ENCODE measurements at regions not wholly inside any gene's neighbourhood (a gene's known extent, or its start where the extent isn't known, plus 50 kb on each side); places are given as distances from the start of the nearest gene placed in this dataset.

DNA sequence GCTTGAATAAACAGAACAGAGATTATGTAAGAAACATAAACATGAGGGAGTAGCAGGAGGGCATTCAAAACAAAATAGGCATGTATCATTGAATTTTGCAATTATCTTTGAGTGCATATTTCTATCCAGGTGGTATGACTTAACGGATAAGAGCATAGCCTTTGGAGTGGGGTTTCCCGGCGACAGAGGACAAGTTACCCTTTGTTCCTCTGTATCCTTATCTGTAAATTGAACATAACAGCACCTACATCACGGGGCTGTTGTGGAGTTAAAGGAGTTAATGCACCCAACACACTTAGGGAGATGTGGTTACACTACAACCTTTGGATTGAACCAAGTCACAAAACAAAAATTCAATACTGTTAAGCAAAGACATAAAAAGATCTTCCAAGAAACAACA lies 314.6 kb upstream of the KIF2A start:
- Histone ChIP-seq H3K27ac (ENCODE audit: low read depth, low read length) (no peak overlapping the region), H3K4me1 (ENCODE audit: control insufficient read depth in 2 of 2, insufficient read depth in 2 of 2, low read length in 2 of 2) (no peaks in the 10 kb centered on the region), H3K9me3 (ENCODE audit: control insufficient read depth in 2 of 3, low read length in 3 of 3) (no peaks in the 10 kb centered on the region), H3K27me3 (ENCODE audit: control insufficient read depth in 2 of 2, insufficient read depth in 2 of 2, low read length in 2 of 2) (peaks cover 0 to 2% of the 10 kb centered on the region in 2 donors), H3K36me3 (ENCODE audit: control insufficient read depth in 2 of 3, insufficient read depth in 3 of 3, low read length in 3 of 3) (no peaks in the 10 kb centered on the region), H3K4me3 (ENCODE audit: low read length) (no peak overlapping the region)
- H3K27me3 Mint-ChIP-seq, result peaks cover 0 to 6% (median 0%) of the 10 kb centered on the region in 5 donors
- no peaks in the 10 kb centered on the region for H3K36me3 Mint-ChIP-seq
- H3K9me3 Mint-ChIP-seq, result peaks cover 0 to 14% (median 2%) of the 10 kb centered on the region in 11 donors
- H3K4me3 Mint-ChIP-seq, result no peak overlapping the region
- peaks cover 0 to 2% (median 0%) of the 10 kb centered on the region in 7 donors for H3K4me1 Mint-ChIP-seq
- intact Hi-C loops (cut with micrococcal nuclease), result no loop called here
- ATAC-seq (no peak), DNase-seq (no peak)
- H3K27ac Mint-ChIP-seq, result no peak overlapping the region
- ChIA-PET POLR2A (no interaction called here), CTCF (no interaction called here)

DNA sequence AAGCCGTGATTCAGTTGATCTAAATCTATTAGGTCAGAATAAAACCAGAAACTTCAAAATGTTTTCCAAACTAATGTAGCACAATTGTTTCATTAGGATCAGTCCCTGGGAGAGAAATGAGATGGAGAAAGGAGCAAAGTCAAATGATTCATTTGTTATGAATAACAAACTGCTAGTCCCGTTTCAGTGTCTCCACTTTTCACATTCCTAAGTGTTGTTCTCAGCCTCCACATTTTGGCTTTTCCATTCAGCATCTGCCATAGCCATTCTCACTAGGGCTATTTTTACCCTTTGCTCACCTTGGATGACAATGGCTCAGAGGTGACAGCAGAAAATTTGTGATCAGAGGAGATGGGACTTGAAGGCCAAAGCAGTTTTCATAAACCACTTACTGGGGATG lies 314.1 kb upstream of the KIF2A start:
- Mint-ChIP-seq H3K36me3 (no peaks in the 10 kb centered on the region), H3K4me3 (no peak overlapping the region), H3K27ac (no peak overlapping the region), H3K9me3 (peaks cover 0 to 10% (median 2%) of the 10 kb centered on the region in 11 donors), H3K4me1 (peaks cover 0 to 2% (median 0%) of the 10 kb centered on the region in 7 donors), H3K27me3 (peaks cover 0 to 6% (median 0%) of the 10 kb centered on the region in 5 donors)
- ATAC-seq (no peak), DNase-seq (no peak)
- Histone ChIP-seq H3K27me3 (ENCODE audit: control insufficient read depth in 2 of 2, insufficient read depth in 2 of 2, low read length in 2 of 2) (peaks cover 0 to 3% of the 10 kb centered on the region in 2 donors), H3K9me3 (ENCODE audit: control insufficient read depth in 2 of 3, low read length in 3 of 3) (no peaks in the 10 kb centered on the region), H3K27ac (ENCODE audit: low read depth, low read length) (no peak overlapping the region), H3K36me3 (ENCODE audit: control insufficient read depth in 2 of 3, insufficient read depth in 3 of 3, low read length in 3 of 3) (no peaks in the 10 kb centered on the region), H3K4me1 (ENCODE audit: control insufficient read depth in 2 of 2, insufficient read depth in 2 of 2, low read length in 2 of 2) (no peaks in the 10 kb centered on the region), H3K4me3 (ENCODE audit: low read length) (no peak overlapping the region)
- ChIA-PET CTCF (no interaction called here), POLR2A (no interaction called here)
- intact Hi-C loops (cut with micrococcal nuclease), result no loop called here

DNA sequence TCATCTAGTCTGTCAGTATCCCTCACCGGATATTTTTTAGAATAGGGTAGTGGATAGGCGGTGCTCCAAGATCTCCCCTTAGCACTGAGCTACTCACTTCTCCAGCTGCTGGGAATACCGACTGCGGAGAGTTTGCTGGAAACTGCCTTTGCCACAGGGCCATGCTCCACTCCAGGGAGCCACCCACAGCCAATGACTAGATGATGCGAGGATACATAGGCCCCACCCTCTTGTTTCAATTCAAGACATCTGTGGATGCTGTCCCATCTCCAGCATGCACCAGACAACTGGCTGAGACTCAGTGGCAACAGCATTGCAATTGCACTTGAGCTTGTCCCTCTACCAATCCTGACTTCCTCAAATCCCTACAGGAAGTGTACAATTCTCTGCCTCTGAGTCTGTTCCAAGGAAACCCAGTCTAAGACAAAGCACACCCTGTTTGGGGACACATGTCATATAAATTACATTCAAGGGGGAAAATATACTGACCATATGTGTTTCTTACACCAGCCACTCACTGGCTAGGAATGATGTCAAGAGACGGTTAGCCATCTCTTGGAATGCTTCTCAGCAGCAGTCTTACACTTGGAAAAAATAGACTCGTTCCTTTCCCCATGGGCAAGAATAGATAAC lies 312.6 kb upstream of the KIF2A start:
- ATAC-seq (no peak), DNase-seq (no peak)
- ChIA-PET CTCF (no interaction called here), POLR2A (no interaction called here)
- Histone ChIP-seq H3K4me3 (ENCODE audit: low read length) (no peak overlapping the region), H3K27ac (ENCODE audit: low read depth, low read length) (no peak overlapping the region), H3K36me3 (ENCODE audit: control insufficient read depth in 2 of 3, insufficient read depth in 3 of 3, low read length in 3 of 3) (no peaks in the 10 kb centered on the region), H3K27me3 (ENCODE audit: control insufficient read depth in 2 of 2, insufficient read depth in 2 of 2, low read length in 2 of 2) (peaks cover 0 to 3% of the 10 kb centered on the region in 2 donors), H3K4me1 (ENCODE audit: control insufficient read depth in 2 of 2, insufficient read depth in 2 of 2, low read length in 2 of 2) (no peaks in the 10 kb centered on the region), H3K9me3 (ENCODE audit: control insufficient read depth in 2 of 3, low read length in 3 of 3) (no peaks in the 10 kb centered on the region)
- Mint-ChIP-seq H3K4me3 (no peak overlapping the region), H3K27me3 (peaks cover 0 to 6% (median 0%) of the 10 kb centered on the region in 5 donors), H3K36me3 (no peaks in the 10 kb centered on the region), H3K4me1 (peaks cover 0 to 2% (median 0%) of the 10 kb centered on the region in 7 donors), H3K27ac (no peak overlapping the region), H3K9me3 (peaks cover 0 to 5% (median 0%) of the 10 kb centered on the region in 11 donors)
- intact Hi-C loops (cut with micrococcal nuclease), result no loop called here

DNA sequence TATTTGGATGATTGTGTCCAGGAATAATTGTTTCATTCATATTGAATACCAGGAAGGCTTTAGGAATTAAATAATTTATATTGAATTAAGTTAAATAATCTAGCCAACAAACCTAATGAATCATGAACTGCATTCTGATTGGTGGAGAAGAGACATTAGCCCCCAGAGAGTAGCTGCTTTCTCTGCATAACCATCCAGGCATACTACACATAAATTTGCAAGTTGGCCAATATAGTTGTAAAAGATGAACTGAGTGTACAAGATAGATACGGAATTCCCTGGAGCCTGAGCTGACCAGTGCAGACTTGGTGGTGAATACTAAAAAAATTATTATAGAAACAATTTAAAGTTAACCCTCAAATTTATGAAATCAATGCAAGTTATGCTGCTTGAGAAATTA lies 311.8 kb upstream of the KIF2A start:
- H3K27me3 Mint-ChIP-seq, result peaks cover 0 to 6% (median 0%) of the 10 kb centered on the region in 5 donors
- H3K9me3 ChIP-seq (ENCODE audit: control insufficient read depth in 2 of 3, low read length in 3 of 3), result no peaks in the 10 kb centered on the region
- H3K27ac ChIP-seq (ENCODE audit: low read depth, low read length), result no peak overlapping the region
- H3K4me1 ChIP-seq (ENCODE audit: control insufficient read depth in 2 of 2, insufficient read depth in 2 of 2, low read length in 2 of 2), result no peaks in the 10 kb centered on the region
- H3K9me3 Mint-ChIP-seq, result peaks cover 0 to 5% (median 0%) of the 10 kb centered on the region in 11 donors
- no peaks in the 10 kb centered on the region for H3K36me3 ChIP-seq (ENCODE audit: control insufficient read depth in 2 of 3, insufficient read depth in 3 of 3, low read length in 3 of 3)
- H3K27ac Mint-ChIP-seq, result no peak overlapping the region
- no peak overlapping the region for H3K4me3 ChIP-seq (ENCODE audit: low read length)
- CTCF ChIA-PET, result no interaction called here
- intact Hi-C loops (cut with micrococcal nuclease), result no loop called here
- no peaks in the 10 kb centered on the region for H3K4me1 Mint-ChIP-seq
- POLR2A ChIA-PET, result no interaction called here
- peaks cover 0 to 3% of the 10 kb centered on the region in 2 donors for H3K27me3 ChIP-seq (ENCODE audit: control insufficient read depth in 2 of 2, insufficient read depth in 2 of 2, low read length in 2 of 2)
- H3K36me3 Mint-ChIP-seq, result no peaks in the 10 kb centered on the region
- ATAC-seq (no peak), DNase-seq (no peak)
- H3K4me3 Mint-ChIP-seq, result no peak overlapping the region

DNA sequence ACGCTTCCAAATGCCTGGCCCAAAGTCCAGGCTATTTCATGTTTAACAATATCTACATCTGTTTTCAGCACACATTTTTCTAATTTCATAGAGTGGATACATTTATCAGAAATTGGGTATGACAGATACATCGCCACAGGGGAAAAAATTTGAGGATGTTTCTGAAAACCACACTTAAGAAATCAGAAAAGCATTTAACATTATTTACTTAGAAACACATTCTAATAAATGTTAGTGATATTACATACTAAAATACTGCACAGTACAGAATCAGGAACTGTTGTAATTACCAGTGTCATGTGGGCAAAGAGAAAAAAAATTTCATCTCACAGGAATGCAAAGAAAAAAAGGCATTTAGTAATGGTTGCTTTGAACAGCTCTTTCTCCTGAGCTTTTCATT lies 310.5 kb upstream of the KIF2A start:
- intact Hi-C loops (cut with micrococcal nuclease), result no loop called here
- Histone ChIP-seq H3K36me3 (ENCODE audit: control insufficient read depth in 2 of 3, insufficient read depth in 3 of 3, low read length in 3 of 3) (no peaks in the 10 kb centered on the region), H3K4me1 (ENCODE audit: control insufficient read depth in 2 of 2, insufficient read depth in 2 of 2, low read length in 2 of 2) (no peaks in the 10 kb centered on the region), H3K9me3 (ENCODE audit: control insufficient read depth in 2 of 3, low read length in 3 of 3) (no peaks in the 10 kb centered on the region), H3K27ac (ENCODE audit: low read depth, low read length) (no peak overlapping the region), H3K27me3 (ENCODE audit: control insufficient read depth in 2 of 2, insufficient read depth in 2 of 2, low read length in 2 of 2) (peaks cover 0 to 3% of the 10 kb centered on the region in 2 donors), H3K4me3 (ENCODE audit: low read length) (no peak overlapping the region)
- DNase-seq (no peak), ATAC-seq (no peak)
- H3K9me3 Mint-ChIP-seq, result peaks cover 0 to 3% (median 0%) of the 10 kb centered on the region in 11 donors
- no peak overlapping the region for H3K27ac Mint-ChIP-seq
- H3K36me3 Mint-ChIP-seq, result no peaks in the 10 kb centered on the region
- ChIA-PET CTCF (no interaction called here), POLR2A (no interaction called here)
- H3K4me3 Mint-ChIP-seq, result no peak overlapping the region
- H3K4me1 Mint-ChIP-seq, result no peaks in the 10 kb centered on the region
- no peaks in the 10 kb centered on the region for H3K27me3 Mint-ChIP-seq

DNA sequence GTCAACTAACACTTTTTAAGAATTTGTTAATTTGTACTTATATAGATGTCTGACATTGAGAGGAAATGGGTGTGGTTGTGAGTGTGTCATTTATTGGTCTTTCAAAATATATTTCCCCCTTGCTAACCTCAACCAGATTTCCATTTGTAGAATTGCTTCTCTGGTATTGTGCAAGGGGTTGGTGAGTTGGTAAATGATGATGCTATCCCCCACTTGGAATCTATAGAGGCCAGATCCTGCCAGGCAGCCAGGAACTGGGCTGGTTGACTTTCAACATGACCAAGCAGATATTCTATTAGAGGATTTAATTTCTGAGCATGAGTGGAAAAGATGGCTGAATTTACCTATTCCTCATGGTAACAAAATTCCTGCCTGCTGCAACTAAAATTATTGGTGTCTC lies 306.6 kb upstream of the KIF2A start:
- Mint-ChIP-seq H3K4me1 (no peaks in the 10 kb centered on the region), H3K27me3 (peaks cover 0 to 5% (median 0%) of the 10 kb centered on the region in 5 donors), H3K4me3 (no peak overlapping the region), H3K9me3 (peaks cover 0 to 8% (median 0%) of the 10 kb centered on the region in 11 donors), H3K27ac (no peak overlapping the region), H3K36me3 (no peaks in the 10 kb centered on the region)
- POLR2A ChIA-PET, result no interaction called here
- Histone ChIP-seq H3K4me3 (ENCODE audit: low read length) (no peak overlapping the region), H3K4me1 (ENCODE audit: control insufficient read depth in 2 of 2, insufficient read depth in 2 of 2, low read length in 2 of 2) (no peaks in the 10 kb centered on the region), H3K27ac (ENCODE audit: low read depth, low read length) (no peak overlapping the region), H3K36me3 (ENCODE audit: control insufficient read depth in 2 of 3, insufficient read depth in 3 of 3, low read length in 3 of 3) (no peaks in the 10 kb centered on the region), H3K9me3 (ENCODE audit: control insufficient read depth in 2 of 3, low read length in 3 of 3) (no peaks in the 10 kb centered on the region), H3K27me3 (ENCODE audit: control insufficient read depth in 2 of 2, insufficient read depth in 2 of 2, low read length in 2 of 2) (peaks cover 0 to 3% of the 10 kb centered on the region in 2 donors)
- no peak for ATAC-seq
- intact Hi-C loops (cut with micrococcal nuclease), result no loop called here
- CTCF ChIA-PET, result no interaction called here
- no peak for DNase-seq

DNA sequence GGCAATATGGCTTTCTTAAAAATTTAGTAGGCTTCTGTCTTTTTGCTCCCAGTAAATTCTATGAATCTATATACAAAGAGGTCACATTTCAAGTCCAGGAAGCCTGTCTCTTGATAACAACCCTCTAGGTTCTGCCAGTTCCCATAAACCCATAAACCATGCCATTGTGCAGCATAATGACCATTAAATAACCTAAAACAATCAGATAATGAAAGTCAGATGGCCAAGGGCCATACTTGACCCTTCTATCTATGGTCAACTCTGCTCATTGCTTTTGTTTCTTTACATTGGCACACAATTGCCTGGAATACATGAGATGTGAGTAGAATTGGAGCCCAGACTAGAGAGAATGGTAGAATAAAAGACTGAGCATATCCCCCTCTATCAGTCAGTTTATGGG lies 305.4 kb upstream of the KIF2A start:
- Histone ChIP-seq H3K36me3 (ENCODE audit: control insufficient read depth in 2 of 3, insufficient read depth in 3 of 3, low read length in 3 of 3) (no peaks in the 10 kb centered on the region), H3K4me1 (ENCODE audit: control insufficient read depth in 2 of 2, insufficient read depth in 2 of 2, low read length in 2 of 2) (no peaks in the 10 kb centered on the region), H3K27ac (ENCODE audit: low read depth, low read length) (no peak overlapping the region), H3K27me3 (ENCODE audit: control insufficient read depth in 2 of 2, insufficient read depth in 2 of 2, low read length in 2 of 2) (peaks cover 0 to 3% of the 10 kb centered on the region in 2 donors), H3K9me3 (ENCODE audit: control insufficient read depth in 2 of 3, low read length in 3 of 3) (no peaks in the 10 kb centered on the region), H3K4me3 (ENCODE audit: low read length) (no peak overlapping the region)
- intact Hi-C loops (cut with micrococcal nuclease), result no loop called here
- no peak overlapping the region for H3K27ac Mint-ChIP-seq
- no peaks in the 10 kb centered on the region for H3K4me1 Mint-ChIP-seq
- ChIA-PET CTCF (no interaction called here), POLR2A (no interaction called here)
- peaks cover 0 to 9% (median 1%) of the 10 kb centered on the region in 11 donors for H3K9me3 Mint-ChIP-seq
- peaks cover 4 to 8% (median 5%) of the 10 kb centered on the region in 5 donors for H3K27me3 Mint-ChIP-seq
- H3K4me3 Mint-ChIP-seq, result no peak overlapping the region
- no peaks in the 10 kb centered on the region for H3K36me3 Mint-ChIP-seq
- no peak for ATAC-seq
- no peak for DNase-seq

Measured in naive thymus-derived CD4-positive, alpha-beta T cell (primary cell).